Neuronal stem cell (in vitro differentiated cells): ENCODE measurements at regions not wholly inside any gene's neighbourhood (a gene's known extent, or its start where the extent isn't known, plus 50 kb on each side); places are given as distances from the start of the nearest gene placed in this dataset.

ENCODE experiments used
- DNase-seq: peaks from one replicate; pipeline ENCODE4 v3.0.0-alpha.2; 2013; ENCODE audit warnings: low spot score
- H2AFZ ChIP-seq: one replicate; pipeline ENCODE4 v1.6.1; 2013; ENCODE audit warnings: mild to moderate bottlenecking, low read length, inconsistent platforms
- H2AK5ac ChIP-seq: 2 replicates; pipeline ENCODE4 v1.6.1; 2013; ENCODE audit warnings: low read depth, mild to moderate bottlenecking, inconsistent platforms, low read length, moderate library complexity, mixed read lengths
- H2BK120ac ChIP-seq: 2 replicates; pipeline ENCODE4 v1.6.1; 2013; ENCODE audit warnings: low read depth, mild to moderate bottlenecking, inconsistent platforms, low read length, moderate library complexity, mixed read lengths
- H2BK12ac ChIP-seq: one replicate; pipeline ENCODE4 v1.6.1; 2013; ENCODE audit warnings: low read length, inconsistent platforms
- H2BK15ac ChIP-seq: 2 replicates; pipeline ENCODE4 v1.6.1; 2013; ENCODE audit warnings: mild to moderate bottlenecking, low read length, inconsistent platforms, mixed read lengths
- H2BK5ac ChIP-seq: one replicate; pipeline ENCODE4 v1.6.1; 2013; ENCODE audit warnings: inconsistent platforms, mild to moderate bottlenecking, low read length, moderate library complexity
- H3K14ac ChIP-seq: one replicate; pipeline ENCODE4 v1.6.1; 2013; ENCODE audit warnings: low read length, inconsistent platforms
- H3K18ac ChIP-seq: 2 replicates; pipeline ENCODE4 v1.6.1; 2013; ENCODE audit warnings: low read length, inconsistent platforms
- H3K23ac ChIP-seq: 2 replicates; pipeline ENCODE4 v1.6.1; 2013; ENCODE audit warnings: low read depth, mild to moderate bottlenecking, mixed read lengths, low read length, inconsistent platforms; ENCODE audit not compliant: poor library complexity
- H3K27ac ChIP-seq: replicated peaks from 3 replicates; pipeline ENCODE4 v1.5.1; 2013; ENCODE audit warnings: low read length, inconsistent platforms
- H3K27me3 ChIP-seq, 3 experiments: 2 replicates each; pipeline ENCODE4 v1.6.1; 2013; ENCODE audit warnings: low read length in 3 of 3, mild to moderate bottlenecking in 2 of 3, inconsistent platforms in 1 of 3, low read depth in 1 of 3, mixed read lengths in 1 of 3, moderate library complexity in 1 of 3; ENCODE audit not compliant: control insufficient read depth in 3 of 3, insufficient read depth in 3 of 3
- H3K36me3 ChIP-seq, 2 donors: replicated peaks in 1 of 2; 2 replicates each; pipeline ENCODE4 v1.6.1; 2013; ENCODE audit warnings: low read length in 2 of 2; ENCODE audit not compliant: control insufficient read depth in 2 of 2, insufficient read depth in 2 of 2
- H3K4ac ChIP-seq: 2 replicates; pipeline ENCODE4 v1.6.1; 2013; ENCODE audit warnings: inconsistent platforms, mild to moderate bottlenecking, low read length, moderate library complexity
- H3K4me1 ChIP-seq, 2 donors: 1 replicate in 1 of 2; 2 replicates in 1 of 2; pipeline ENCODE4 v1.6.1; 2013; ENCODE audit warnings: low read length in 2 of 2, low read depth in 1 of 2; ENCODE audit not compliant: control insufficient read depth in 2 of 2, insufficient read depth in 1 of 2
- H3K4me2 ChIP-seq: one replicate; pipeline ENCODE4 v1.6.1; 2013; ENCODE audit warnings: mild to moderate bottlenecking, low read length, inconsistent platforms; ENCODE audit not compliant: insufficient read depth, poor library complexity, severe bottlenecking
- H3K4me3 ChIP-seq, 2 donors: 2 replicates each; pipeline ENCODE4 v1.5.1; 2013; ENCODE audit warnings: low read length in 2 of 2, mild to moderate bottlenecking in 2 of 2, inconsistent platforms in 1 of 2, moderate library complexity in 1 of 2
- H3K79me1 ChIP-seq: one replicate; pipeline ENCODE4 v1.6.1; 2013; ENCODE audit warnings: low read depth, mild to moderate bottlenecking, inconsistent platforms, low read length, moderate library complexity
- H3K9ac ChIP-seq: one replicate; pipeline ENCODE4 v1.6.1; 2013; ENCODE audit warnings: mild to moderate bottlenecking, low read depth, low read length, inconsistent platforms; ENCODE audit not compliant: poor library complexity
- H3K9me3 ChIP-seq, 2 donors: replicated peaks in 1 of 2; 2 replicates each; pipeline versions ENCODE3 to v1.6.1; 2013; ENCODE audit warnings: low read length in 2 of 2, mild to moderate bottlenecking in 2 of 2, inconsistent platforms in 1 of 2, low read depth in 1 of 2, mixed read lengths in 1 of 2, moderate library complexity in 1 of 2; ENCODE audit not compliant: control insufficient read depth in 2 of 2, insufficient read depth in 1 of 2
- H4K8ac ChIP-seq: one replicate; pipeline ENCODE4 v1.6.1; 2013; ENCODE audit warnings: low read depth, mild to moderate bottlenecking, inconsistent platforms, low read length, moderate library complexity
- H4K91ac ChIP-seq: one replicate; pipeline ENCODE4 v1.6.1; 2013; ENCODE audit warnings: low read length, low read depth, mild to moderate bottlenecking, inconsistent platforms; ENCODE audit not compliant: poor library complexity
- WGBS, 2 donors: extraction: QIAGEN DNeasy Blood & Tissue Kit; methylation state at CpG; one replicate each; pipeline ENCODE4 v1.1.7; 2013; ENCODE audit warnings: missing lambda C conversion rate in 2 of 2, mixed read lengths in 1 of 2; ENCODE audit not compliant: insufficient read length in 2 of 2, insufficient replicate concordance in 1 of 2; ENCODE audit errors: extremely low coverage in 2 of 2; 5-methylcytosine and 5-hydroxymethylcytosine counted together

- no peak overlapping the region for H3K9ac ChIP-seq
- H3K27me3 ChIP-seq, result no peaks in the 10 kb centered on the region
- H3K36me3 ChIP-seq, result no peaks in the 10 kb centered on the region
- no peak overlapping the region for H3K4ac ChIP-seq
- H3K79me1 ChIP-seq, result no peaks in the 10 kb centered on the region
- H3K14ac ChIP-seq, result no peak overlapping the region
- H3K4me1 ChIP-seq, result peaks cover 0 to 1% of the 10 kb centered on the region in 2 donors
- H2BK120ac ChIP-seq, result no peak overlapping the region
- H3K18ac ChIP-seq, result no peak overlapping the region
- H2AK5ac ChIP-seq, result no peak overlapping the region
- no CpG with 5 or more reads among the region's 4 CpGs for WGBS, 2 donors
- no peak overlapping the region for H3K23ac ChIP-seq
- H3K4me3 ChIP-seq, result no peak overlapping the region
- H3K27ac ChIP-seq, result no peak overlapping the region
- no peak overlapping the region for H4K91ac ChIP-seq
- DNase-seq, result no peak
- H2BK12ac ChIP-seq, result no peak overlapping the region
- H2BK15ac ChIP-seq, result no peak overlapping the region
- H3K4me2 ChIP-seq, result no peak overlapping the region
- H3K9me3 ChIP-seq, result no peaks in the 10 kb centered on the region
- H4K8ac ChIP-seq, result no peak overlapping the region
- no peak overlapping the region for H2BK5ac ChIP-seq
- no peak overlapping the region for H2AFZ ChIP-seq
Observed at GRCh38 chr16:6822041-6822440, 510.6 kb upstream of the RBFOX1 start.

- H2BK5ac ChIP-seq, result no peak overlapping the region
- no peaks in the 10 kb centered on the region for H3K27me3 ChIP-seq
- H3K4ac ChIP-seq, result no peak overlapping the region
- WGBS, 2 donors, result no CpG with 5 or more reads among the region's 3 CpGs
- H2AK5ac ChIP-seq, result no peak overlapping the region
- no peak overlapping the region for H3K4me3 ChIP-seq
- H2BK15ac ChIP-seq, result no peak overlapping the region
- no peak overlapping the region for H3K18ac ChIP-seq
- no peak overlapping the region for H3K27ac ChIP-seq
- no peak overlapping the region for H2BK120ac ChIP-seq
- H3K14ac ChIP-seq, result no peak overlapping the region
- H2AFZ ChIP-seq, result no peak overlapping the region
- H3K9ac ChIP-seq, result no peak overlapping the region
- no peak overlapping the region for H3K23ac ChIP-seq
- H3K36me3 ChIP-seq, result no peaks in the 10 kb centered on the region
- H3K4me2 ChIP-seq, result no peak overlapping the region
- H3K4me1 ChIP-seq, result no peaks in the 10 kb centered on the region
- H3K9me3 ChIP-seq, result no peaks in the 10 kb centered on the region
- no peak overlapping the region for H4K91ac ChIP-seq
- H3K79me1 ChIP-seq, result no peaks in the 10 kb centered on the region
- H2BK12ac ChIP-seq, result no peak overlapping the region
- no peak overlapping the region for H4K8ac ChIP-seq
- DNase-seq, result no peak
Observed at GRCh38 chr16:6804461-6804860, 528.2 kb upstream of the RBFOX1 start.

- Histone ChIP-seq H3K23ac (no peak overlapping the region), H3K14ac (no peak overlapping the region), H3K9me3 (no peaks in the 10 kb centered on the region), H3K4me2 (no peak overlapping the region), H3K36me3 (no peaks in the 10 kb centered on the region), H3K27ac (no peak overlapping the region), H2BK120ac (no peak overlapping the region), H2BK15ac (no peak overlapping the region), H4K91ac (no peak overlapping the region), H2AK5ac (no peak overlapping the region), H3K9ac (no peak overlapping the region), H3K4ac (no peak overlapping the region), H2BK5ac (no peak overlapping the region), H3K18ac (no peak overlapping the region), H2AFZ (no peak overlapping the region), H4K8ac (no peak overlapping the region), H3K27me3 (no peaks in the 10 kb centered on the region), H2BK12ac (no peak overlapping the region), H3K4me3 (no peak overlapping the region), H3K4me1 (no peaks in the 10 kb centered on the region), H3K79me1 (no peaks in the 10 kb centered on the region)
- no peak for DNase-seq
- no CpG with 5 or more reads among the region's 3 CpGs for WGBS, 2 donors
Observed at GRCh38 chr16:6803176-6803575, 529.5 kb upstream of the RBFOX1 start.

- DNase-seq, result no peak
- no peaks in the 10 kb centered on the region for H3K4me1 ChIP-seq
- no peaks in the 10 kb centered on the region for H3K27me3 ChIP-seq
- H2BK15ac ChIP-seq, result no peak overlapping the region
- H3K23ac ChIP-seq, result no peak overlapping the region
- no peak overlapping the region for H2AK5ac ChIP-seq
- H3K9me3 ChIP-seq, result no peaks in the 10 kb centered on the region
- no peak overlapping the region for H3K4ac ChIP-seq
- H2BK12ac ChIP-seq, result no peak overlapping the region
- no peak overlapping the region for H2BK5ac ChIP-seq
- H3K4me2 ChIP-seq, result no peak overlapping the region
- H2BK120ac ChIP-seq, result no peak overlapping the region
- H3K14ac ChIP-seq, result no peak overlapping the region
- H3K79me1 ChIP-seq, result no peaks in the 10 kb centered on the region
- H3K27ac ChIP-seq, result no peak overlapping the region
- WGBS, 2 donors, result no CpG with 5 or more reads among the region's 6 CpGs
- no peak overlapping the region for H2AFZ ChIP-seq
- no peak overlapping the region for H4K8ac ChIP-seq
- H3K18ac ChIP-seq, result no peak overlapping the region
- no peak overlapping the region for H3K4me3 ChIP-seq
- no peak overlapping the region for H4K91ac ChIP-seq
- H3K9ac ChIP-seq, result no peak overlapping the region
- H3K36me3 ChIP-seq, result no peaks in the 10 kb centered on the region
Observed at GRCh38 chr16:6797223-6797622, 535.4 kb upstream of the RBFOX1 start.
